Upper lobe of left lung (tissue), 6 donors: ENCODE measurements at regions not wholly inside any gene's neighbourhood (a gene's known extent, or its start where the extent isn't known, plus 50 kb on each side); places are given as distances from the start of the nearest gene placed in this dataset.
"Not testable (repeated sequence)": the region's sequence is repeated elsewhere in the genome, so short reads cannot be mapped to it uniquely, and the experiment has no call there.

Experiments used
- ATAC-seq, 2 donors: fragments of 200-7000 bp; cut with Tn5 transposase; one replicate each; pipeline ENCODE4 v1.9.1; 2022; ENCODE audit warnings: mild to moderate bottlenecking in 2 of 2, moderate library complexity in 2 of 2; ENCODE audit not compliant: low FRiP score in 2 of 2
- DNase-seq, 2 donors: peaks; one replicate each; pipeline ENCODE4 v3.0.0-alpha.2; 2019 to 2020
- H3K27ac ChIP-seq, 4 donors: fragments of 200-600 bp; sonication (generic); one replicate each; pipeline ENCODE4 v1.5.1; 2016 to 2019
- H3K27me3 ChIP-seq, 4 donors: fragments of 200-600 bp; sonication (generic); one replicate each; pipeline ENCODE4 v1.5.1; 2017 to 2019
- H3K36me3 ChIP-seq, 4 donors: fragments of 200-600 bp; sonication (generic); one replicate each; pipeline ENCODE4 v1.5.1; 2016 to 2019
- H3K4me1 ChIP-seq, 4 donors: fragments of 200-600 bp; sonication (generic); one replicate each; pipeline ENCODE4 v1.5.1; 2018 to 2019
- H3K4me3 ChIP-seq, 4 donors: fragments of 200-600 bp; sonication (generic); one replicate each; pipeline ENCODE4 v1.5.1; 2017 to 2019; ENCODE audit warnings: mild to moderate bottlenecking in 2 of 4, moderate library complexity in 1 of 4
- H3K9me3 ChIP-seq, 4 donors: fragments of 200-600 bp; sonication (generic); one replicate each; pipeline ENCODE4 v1.5.1; 2018 to 2019
- EP300 ChIP-seq, 4 donors: sonication (generic); formaldehyde crosslinking; IDR thresholded peaks; one replicate each; pipeline ENCODE4 v1.5.1; 2017; ENCODE audit warnings: antibody characterized with exemption in 4 of 4, control low read depth in 2 of 4
- POLR2A ChIP-seq, 4 donors: fragments of 450-650 bp; IDR thresholded peaks; one replicate each; pipeline ENCODE4 v1.5.1; 2016 to 2017; ENCODE audit warnings: antibody characterized with exemption in 4 of 4, mild to moderate bottlenecking in 2 of 4
- POLR2AphosphoS5 ChIP-seq, 2 donors: sonication (generic); formaldehyde crosslinking; IDR thresholded peaks; one replicate each; pipeline ENCODE4 v1.5.1; 2017; ENCODE audit warnings: antibody characterized with exemption in 2 of 2
- WGBS, 2 donors: methylation state at CpG; one replicate each; pipeline ENCODE4 v1.1.5; 2017 to 2018; 5-methylcytosine and 5-hydroxymethylcytosine counted together
- TF ChIP-seq, protein P1 (sequence below), 6 experiments: fragments of 450-650 bp in 4 of 6; fragments of 200-600 bp in 2 of 6; sonication (generic) in 2 of 6; IDR thresholded peaks; one replicate each; pipeline ENCODE4 v1.5.1; 2016 to 2019; ENCODE audit warnings: antibody characterized with exemption in 6 of 6
- donor health status: DM: no; HTN: no; CAD: no; lungs with moderate emphysema.
- donor health status: DM: no; HTN: yes; CAD: no; lungs with severe emphysema.

DNA sequence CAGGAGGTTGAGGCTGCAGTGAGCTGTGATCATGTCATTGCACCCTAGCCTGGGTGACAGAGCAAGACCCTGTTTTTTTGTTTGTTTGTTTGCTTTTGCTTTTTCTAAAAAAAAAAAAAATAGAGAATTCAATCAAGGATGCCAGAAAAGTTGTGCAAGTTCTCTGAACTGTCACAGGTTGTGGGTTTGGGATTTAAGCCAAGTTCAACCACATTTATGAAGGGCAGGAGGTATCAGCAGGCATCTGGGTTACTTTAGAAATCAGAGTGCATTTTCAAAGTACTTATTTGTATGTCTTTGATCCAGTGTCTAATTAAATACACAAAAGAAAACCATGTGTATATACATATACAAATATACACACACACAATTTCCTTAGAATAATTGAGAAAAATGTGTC is 151.2 kb upstream of the MINDY3 start:
- Histone ChIP-seq H3K4me3 (no peak overlapping the region), H3K36me3 (no peaks in the 10 kb centered on the region), H3K27me3 (no peaks in the 10 kb centered on the region), H3K9me3 (no peaks in the 10 kb centered on the region), H3K27ac (no peak overlapping the region), H3K4me1 (no peaks in the 10 kb centered on the region)
- ATAC-seq (no peak), DNase-seq (no peak)
- TF ChIP-seq, protein P1, sequence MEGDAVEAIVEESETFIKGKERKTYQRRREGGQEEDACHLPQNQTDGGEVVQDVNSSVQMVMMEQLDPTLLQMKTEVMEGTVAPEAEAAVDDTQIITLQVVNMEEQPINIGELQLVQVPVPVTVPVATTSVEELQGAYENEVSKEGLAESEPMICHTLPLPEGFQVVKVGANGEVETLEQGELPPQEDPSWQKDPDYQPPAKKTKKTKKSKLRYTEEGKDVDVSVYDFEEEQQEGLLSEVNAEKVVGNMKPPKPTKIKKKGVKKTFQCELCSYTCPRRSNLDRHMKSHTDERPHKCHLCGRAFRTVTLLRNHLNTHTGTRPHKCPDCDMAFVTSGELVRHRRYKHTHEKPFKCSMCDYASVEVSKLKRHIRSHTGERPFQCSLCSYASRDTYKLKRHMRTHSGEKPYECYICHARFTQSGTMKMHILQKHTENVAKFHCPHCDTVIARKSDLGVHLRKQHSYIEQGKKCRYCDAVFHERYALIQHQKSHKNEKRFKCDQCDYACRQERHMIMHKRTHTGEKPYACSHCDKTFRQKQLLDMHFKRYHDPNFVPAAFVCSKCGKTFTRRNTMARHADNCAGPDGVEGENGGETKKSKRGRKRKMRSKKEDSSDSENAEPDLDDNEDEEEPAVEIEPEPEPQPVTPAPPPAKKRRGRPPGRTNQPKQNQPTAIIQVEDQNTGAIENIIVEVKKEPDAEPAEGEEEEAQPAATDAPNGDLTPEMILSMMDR (IDR thresholded peaks at IDR 0.05): no peak
- TF ChIP-seq POLR2AphosphoS5 (IDR thresholded peaks at IDR 0.05): no peak
- no peak for TF ChIP-seq EP300 (IDR thresholded peaks at IDR 0.05)
- no peak for TF ChIP-seq POLR2A (IDR thresholded peaks at IDR 0.05)

DNA sequence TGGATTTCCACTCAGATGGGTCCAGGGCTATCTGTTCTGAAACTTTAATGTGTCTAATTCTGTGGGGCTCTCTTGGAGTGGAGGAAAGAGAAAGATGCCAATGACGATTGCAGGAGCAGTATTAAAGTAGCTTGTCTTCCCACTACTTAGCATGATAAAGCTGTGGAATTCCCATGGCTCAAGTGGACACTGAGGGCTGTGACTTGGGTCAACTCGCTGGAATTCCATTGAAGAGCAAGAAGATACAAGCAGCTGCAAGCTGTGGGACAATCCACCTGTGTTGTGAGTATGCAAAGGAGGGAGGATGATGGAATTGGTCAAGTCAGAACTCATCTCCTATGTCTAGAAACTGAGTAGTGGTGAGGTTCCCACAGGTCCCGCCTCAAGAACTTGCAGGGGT is 154.2 kb upstream of the MINDY3 start:
- H3K4me1 ChIP-seq: no peaks in the 10 kb centered on the region
- no peak for ATAC-seq
- WGBS, 2 donors: 51 to 69% methylated on average over 3 of the region's 3 CpGs

DNA sequence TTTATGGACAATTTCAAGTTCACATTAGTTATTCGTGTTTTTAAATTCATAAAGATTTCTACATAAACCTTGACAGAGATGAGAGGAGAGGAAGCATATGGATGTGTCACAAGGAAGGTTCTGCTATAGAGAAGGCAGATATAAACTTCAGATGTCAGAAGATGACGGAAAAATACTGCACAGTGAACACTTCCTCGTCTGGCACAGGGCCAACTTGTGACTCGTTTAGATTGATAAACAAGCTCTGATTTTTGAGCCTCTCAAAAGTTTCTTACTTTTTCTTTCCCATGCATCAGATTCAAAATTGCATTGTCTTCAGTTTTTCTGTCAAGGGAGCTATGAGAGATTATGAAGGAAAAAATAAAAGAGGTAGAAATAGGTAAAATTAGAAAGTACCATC is 156.4 kb upstream of the MINDY3 start:
- no peak for DNase-seq
- 48 to 58% methylated on average over 4 of the region's 4 CpGs for WGBS, 2 donors
- no peaks in the 10 kb centered on the region for H3K27me3 ChIP-seq
- no peak for ATAC-seq
- H3K36me3 ChIP-seq: no peaks in the 10 kb centered on the region
- no peak for TF ChIP-seq EP300 (IDR thresholded peaks at IDR 0.05)
- no peak for TF ChIP-seq POLR2A (IDR thresholded peaks at IDR 0.05)
- TF ChIP-seq, protein P1 (IDR thresholded peaks at IDR 0.05): no peak
- TF ChIP-seq POLR2AphosphoS5 (IDR thresholded peaks at IDR 0.05): no peak
- H3K4me3 ChIP-seq: no peak overlapping the region
- no peak overlapping the region for H3K27ac ChIP-seq
- H3K9me3 ChIP-seq: peaks cover 0 to 8% (median 2%) of the 10 kb centered on the region in 4 donors
- no peaks in the 10 kb centered on the region for H3K4me1 ChIP-seq

More for the DNA sequence above, 154.2 kb upstream of the MINDY3 start:
- no peaks in the 10 kb centered on the region for H3K9me3 ChIP-seq
- no peak overlapping the region for H3K27ac ChIP-seq
- no peaks in the 10 kb centered on the region for H3K36me3 ChIP-seq
- no peaks in the 10 kb centered on the region for H3K27me3 ChIP-seq
- H3K4me3 ChIP-seq: no peak overlapping the region
- TF ChIP-seq POLR2A (IDR thresholded peaks at IDR 0.05) (no peak), EP300 (IDR thresholded peaks at IDR 0.05) (no peak), POLR2AphosphoS5 (IDR thresholded peaks at IDR 0.05) (no peak)
- TF ChIP-seq, protein P1 (IDR thresholded peaks at IDR 0.05): no peak
- no peak for DNase-seq

DNA sequence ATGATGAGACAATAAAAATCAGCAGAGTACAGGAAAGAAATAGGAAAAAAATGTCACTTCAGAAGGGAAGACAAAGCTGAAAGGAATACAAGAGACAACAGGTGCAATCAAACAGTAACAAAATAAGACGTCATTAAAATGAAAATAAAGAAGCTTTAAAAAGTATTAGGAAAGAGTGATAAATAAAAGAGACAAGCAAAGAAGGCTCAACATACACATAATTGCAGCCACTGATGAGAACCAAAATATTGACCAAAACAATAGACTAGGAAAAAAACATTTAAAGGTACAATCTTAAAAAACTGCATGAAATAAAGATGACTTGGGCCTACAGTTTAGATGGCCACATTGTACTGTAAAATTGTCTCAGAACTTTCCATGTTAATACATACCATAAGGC is 160.5 kb upstream of the MINDY3 start:
- no peak overlapping the region for H3K4me3 ChIP-seq
- H3K27me3 ChIP-seq: no peaks in the 10 kb centered on the region
- TF ChIP-seq POLR2AphosphoS5 (IDR thresholded peaks at IDR 0.05): no peak
- TF ChIP-seq, protein P1 (IDR thresholded peaks at IDR 0.05): no peak
- no peak for TF ChIP-seq POLR2A (IDR thresholded peaks at IDR 0.05)
- TF ChIP-seq EP300 (IDR thresholded peaks at IDR 0.05): no peak
- no peak for ATAC-seq
- no peak for DNase-seq
- H3K27ac ChIP-seq: no peak overlapping the region
- no peaks in the 10 kb centered on the region for H3K4me1 ChIP-seq
- WGBS, 2 donors: 85 to 89% methylated on average over 1 of the region's 1 CpG
- no peaks in the 10 kb centered on the region for H3K36me3 ChIP-seq
- peaks cover 0 to 8% (median 2%) of the 10 kb centered on the region in 4 donors for H3K9me3 ChIP-seq

DNA sequence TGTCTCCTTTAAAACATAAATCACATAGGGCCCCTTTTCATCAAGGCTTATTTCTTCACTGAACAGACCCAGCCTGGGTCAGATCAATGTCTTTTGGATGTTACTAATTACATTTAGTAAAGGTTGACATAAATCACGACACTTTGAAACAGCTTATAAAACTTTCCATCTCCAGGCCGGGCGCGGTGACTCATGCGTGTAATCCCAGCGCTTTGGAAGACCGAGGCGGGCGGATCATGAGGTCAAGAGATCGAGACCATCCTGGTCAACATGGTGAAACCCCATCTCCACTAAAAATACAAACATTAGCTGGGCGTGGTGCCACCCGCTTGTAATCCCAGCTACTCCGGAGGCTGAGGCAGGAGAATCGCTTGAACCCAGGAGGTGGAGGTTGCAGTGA is 166.5 kb upstream of the MINDY3 start:
- not testable (repeated sequence) for H3K4me3 ChIP-seq, H3K9me3 ChIP-seq, ATAC-seq, H3K27me3 ChIP-seq, H3K36me3 ChIP-seq, H3K4me1 ChIP-seq, H3K27ac ChIP-seq
- peak in 1 of 2 donors; percentile 0 for DNase-seq
- 88 to 92% methylated on average over 14 of the region's 14 CpGs for WGBS, 2 donors
